Stimulated activated CD4-positive, alpha-beta T cell treated with anti-CD3 and anti-CD28 coated beads, Interleukin-2, amount 100 ng/mL, for 4 hours (primary cell): ENCODE measurements at regions not wholly inside any gene's neighbourhood (a gene's known extent, or its start where the extent isn't known, plus 50 kb on each side); places are given as distances from the start of the nearest gene placed in this dataset.
"Not testable (repeated sequence)": the region's sequence is repeated elsewhere in the genome, so short reads cannot be mapped to it uniquely, and the experiment has no call there.

Source experiments
- DNase-seq: peaks from one replicate; pipeline ENCODE4 v3.0.0-alpha.2; 2020; ENCODE audit warnings: low read depth

- no peak for DNase-seq
Measured at GRCh38 chr6:19892260-19892659, 55.1 kb downstream of the ID4 start.

- no peak for DNase-seq
Measured at GRCh38 chr6:19895866-19896692, 58.9 kb downstream of the ID4 start.

GRCh38 chr6:19896693-19897010, 59.5 kb downstream of the ID4 start:
- DNase-seq: no peak

GRCh38 chr6:19898141-19898740, 61.1 kb downstream of the ID4 start:
- DNase-seq: no peak

- DNase-seq: no peak
Measured at GRCh38 chr6:19902201-19902600, 65.0 kb downstream of the ID4 start.

- DNase-seq: not testable (repeated sequence)
Measured at GRCh38 chr6:19904408-19904807, 67.2 kb downstream of the ID4 start.

- no peak for DNase-seq
Measured at GRCh38 chr6:19905584-19905983, 68.4 kb downstream of the ID4 start.

- DNase-seq: no peak
Measured at GRCh38 chr6:19906171-19906570, 69.0 kb downstream of the ID4 start.

- DNase-seq: no peak
Measured at GRCh38 chr6:19911223-19911622, 74.1 kb downstream of the ID4 start.

- no peak for DNase-seq
Measured at GRCh38 chr6:19918436-19918835, 81.3 kb downstream of the ID4 start.

- no peak for DNase-seq
Measured at GRCh38 chr6:19921786-19922185, 84.6 kb downstream of the ID4 start.

- no peak for DNase-seq
Measured at GRCh38 chr6:19925533-19925932, 88.4 kb downstream of the ID4 start.

- DNase-seq: no peak
Measured at GRCh38 chr6:19928461-19928860, 91.3 kb downstream of the ID4 start.

- no peak for DNase-seq
Measured at GRCh38 chr6:19929312-19929711, 92.1 kb downstream of the ID4 start.

- no peak for DNase-seq
Measured at GRCh38 chr6:19934996-19935591, 97.9 kb downstream of the ID4 start.

GRCh38 chr6:19939321-19939720, 102.2 kb downstream of the ID4 start:
- not testable (repeated sequence) for DNase-seq

GRCh38 chr6:19939926-19940325, 102.8 kb downstream of the ID4 start:
- not testable (repeated sequence) for DNase-seq

- DNase-seq: no peak
Measured at GRCh38 chr6:19943042-19943441, 105.9 kb downstream of the ID4 start.

GRCh38 chr6:19945843-19946358, 108.7 kb downstream of the ID4 start:
- no peak for DNase-seq

GRCh38 chr6:19949155-19949554, 112.0 kb downstream of the ID4 start:
- no peak for DNase-seq

GRCh38 chr6:19964115-19964514, 126.9 kb downstream of the ID4 start:
- no peak for DNase-seq

GRCh38 chr6:19968201-19968600, 131.0 kb downstream of the ID4 start:
- no peak for DNase-seq

GRCh38 chr6:19972221-19972620, 135.1 kb downstream of the ID4 start:
- no peak for DNase-seq
